ENCODE measurements at regions not wholly inside any gene's neighbourhood (a gene's known extent, or its start where the extent isn't known, plus 50 kb on each side); places are given as distances from the start of the nearest gene placed in this dataset.

GRCh38 chrX:85590638-85591037, 211.2 kb upstream of the POF1B start:
- FAIRE-seq, result no peak
- DNase-seq, result no peak
- no peak for TF ChIP-seq CTCF (IDR thresholded peaks at IDR 0.05; ENCODE audit: borderline replicate concordance, extremely low read depth, insufficient read depth)
- Histone ChIP-seq H3K9me3 (ENCODE audit: control insufficient read depth in 2 of 3, insufficient read depth in 1 of 3, low read length in 3 of 3) (no peaks in the 10 kb centered on the region), H3K27ac (ENCODE audit: low read depth in 2 of 2, low read length in 2 of 2) (no peak overlapping the region), H3K36me3 (ENCODE audit: control insufficient read depth in 2 of 3, insufficient read depth in 3 of 3, low read length in 3 of 3) (no peaks in the 10 kb centered on the region), H3K9ac (ENCODE audit: low read length in 3 of 3) (no peak overlapping the region), H3K27me3 (ENCODE audit: control insufficient read depth, insufficient read depth, low read length) (no peaks in the 10 kb centered on the region), H3K4me1 (ENCODE audit: control insufficient read depth in 2 of 3, insufficient read depth in 2 of 3, low read depth in 1 of 3, low read length in 3 of 3) (no peaks in the 10 kb centered on the region), H3K4me3 (ENCODE audit: low read length in 3 of 3) (no peak overlapping the region)
- intact Hi-C loops (cut with DNase I), result no loop called here

GRCh38 chrX:85573801-85574200, 194.3 kb upstream of the POF1B start:
- no peaks in the 10 kb centered on the region for H3K36me3 ChIP-seq (ENCODE audit: control insufficient read depth in 2 of 3, insufficient read depth in 3 of 3, low read length in 3 of 3)
- intact Hi-C loops (cut with DNase I), result no loop called here
- FAIRE-seq (no peak), DNase-seq (no peak)
- H3K27ac ChIP-seq (ENCODE audit: low read depth in 2 of 2, low read length in 2 of 2), result no peak overlapping the region
- no peaks in the 10 kb centered on the region for H3K27me3 ChIP-seq (ENCODE audit: control insufficient read depth, insufficient read depth, low read length)
- H3K9me3 ChIP-seq (ENCODE audit: control insufficient read depth in 2 of 3, insufficient read depth in 1 of 3, low read length in 3 of 3), result no peaks in the 10 kb centered on the region
- no peak for TF ChIP-seq CTCF (IDR thresholded peaks at IDR 0.05; ENCODE audit: borderline replicate concordance, extremely low read depth, insufficient read depth)
- H3K4me1 ChIP-seq (ENCODE audit: control insufficient read depth in 2 of 3, insufficient read depth in 2 of 3, low read depth in 1 of 3, low read length in 3 of 3), result no peaks in the 10 kb centered on the region
- H3K9ac ChIP-seq (ENCODE audit: low read length in 3 of 3), result no peak overlapping the region
- no peak overlapping the region for H3K4me3 ChIP-seq (ENCODE audit: low read length in 3 of 3)

GRCh38 chrX:85570496-85570895, 191.0 kb upstream of the POF1B start:
- TF ChIP-seq CTCF (IDR thresholded peaks at IDR 0.05; ENCODE audit: borderline replicate concordance, extremely low read depth, insufficient read depth), result no peak
- no peak for DNase-seq
- no peak overlapping the region for H3K9ac ChIP-seq (ENCODE audit: low read length in 3 of 3)
- no peaks in the 10 kb centered on the region for H3K36me3 ChIP-seq (ENCODE audit: control insufficient read depth in 2 of 3, insufficient read depth in 3 of 3, low read length in 3 of 3)
- H3K4me3 ChIP-seq (ENCODE audit: low read length in 3 of 3), result no peak overlapping the region
- no peaks in the 10 kb centered on the region for H3K27me3 ChIP-seq (ENCODE audit: control insufficient read depth, insufficient read depth, low read length)
- no peak overlapping the region for H3K27ac ChIP-seq (ENCODE audit: low read depth in 2 of 2, low read length in 2 of 2)
- FAIRE-seq, result no peak
- intact Hi-C loops (cut with DNase I), result no loop called here
- H3K4me1 ChIP-seq (ENCODE audit: control insufficient read depth in 2 of 3, insufficient read depth in 2 of 3, low read depth in 1 of 3, low read length in 3 of 3), result no peaks in the 10 kb centered on the region
- no peaks in the 10 kb centered on the region for H3K9me3 ChIP-seq (ENCODE audit: control insufficient read depth in 2 of 3, insufficient read depth in 1 of 3, low read length in 3 of 3)

- FAIRE-seq (no peak), DNase-seq (no peak)
- Histone ChIP-seq H3K36me3 (ENCODE audit: control insufficient read depth in 2 of 3, insufficient read depth in 3 of 3, low read length in 3 of 3) (no peaks in the 10 kb centered on the region), H3K27ac (ENCODE audit: low read depth in 2 of 2, low read length in 2 of 2) (no peak overlapping the region), H3K4me3 (ENCODE audit: low read length in 3 of 3) (no peak overlapping the region), H3K9ac (ENCODE audit: low read length in 3 of 3) (no peak overlapping the region), H3K27me3 (ENCODE audit: control insufficient read depth, insufficient read depth, low read length) (no peaks in the 10 kb centered on the region), H3K4me1 (ENCODE audit: control insufficient read depth in 2 of 3, insufficient read depth in 2 of 3, low read depth in 1 of 3, low read length in 3 of 3) (no peaks in the 10 kb centered on the region), H3K9me3 (ENCODE audit: control insufficient read depth in 2 of 3, insufficient read depth in 1 of 3, low read length in 3 of 3) (no peaks in the 10 kb centered on the region)
- no peak for TF ChIP-seq CTCF (IDR thresholded peaks at IDR 0.05; ENCODE audit: borderline replicate concordance, extremely low read depth, insufficient read depth)
- intact Hi-C loops (cut with DNase I), result no loop called here
Measured at GRCh38 chrX:85569686-85570085, 190.2 kb upstream of the POF1B start.

Measured in kidney (tissue), 13 donors.